CD8-positive, alpha-beta memory T cell (primary cell): ENCODE measurements at regions not wholly inside any gene's neighbourhood (a gene's known extent, or its start where the extent isn't known, plus 50 kb on each side); places are given as distances from the start of the nearest gene placed in this dataset.

Source experiments
- CTCF ChIA-PET: fragments of 350-600 bp; sonication (Branson Sonifier 250); formaldehyde crosslinking; loops from one replicate; lab custom pipeline; 2021; ENCODE audit warnings: antibody characterized with exemption; lab: Charles Lee
- POLR2A ChIA-PET: fragments of 350-600 bp; sonication (Branson Sonifier 250); formaldehyde crosslinking; loops from one replicate; lab custom pipeline; 2021; ENCODE audit warnings: antibody characterized with exemption; lab: Charles Lee
- DNase-seq, 5 donors: peaks; one replicate each; pipeline versions ENCODE4 v3.0.0 to v3.0.0-alpha.2; 2020 to 2022; ENCODE audit warnings: mixed read lengths in 1 of 5
- H3K27ac ChIP-seq: one replicate; pipeline ENCODE4 v1.7.0; 2013; ENCODE audit warnings: low read depth, mild to moderate bottlenecking, low read length, moderate library complexity
- H3K27me3 ChIP-seq: 2 replicates; pipeline ENCODE4 v1.7.0; 2013; ENCODE audit warnings: low read length, mild to moderate bottlenecking; ENCODE audit not compliant: insufficient read depth, poor library complexity, severe bottlenecking
- H3K36me3 ChIP-seq: 2 replicates; pipeline ENCODE4 v1.7.0; 2013; ENCODE audit warnings: mild to moderate bottlenecking, low read length, moderate library complexity; ENCODE audit not compliant: insufficient read depth
- H3K4me1 ChIP-seq: 2 replicates; pipeline ENCODE4 v1.7.0; 2013; ENCODE audit warnings: mild to moderate bottlenecking, low read length, moderate library complexity; ENCODE audit not compliant: insufficient read depth
- H3K4me3 ChIP-seq: 2 replicates; pipeline ENCODE4 v1.7.0; 2013; ENCODE audit warnings: mild to moderate bottlenecking, low read length
- H3K9me3 ChIP-seq: 2 replicates; pipeline ENCODE4 v1.7.0; 2013; ENCODE audit warnings: mild to moderate bottlenecking, low read length
- H3K27ac Mint-ChIP-seq, 8 donors: one replicate each; pipeline ENCODE4 v1.8.0; 2020 to 2021; ENCODE audit warnings: mixed read lengths in 8 of 8, mild to moderate bottlenecking in 6 of 8, inconsistent platforms in 3 of 8, moderate library complexity in 3 of 8
- H3K27me3 Mint-ChIP-seq, 2 donors: one replicate each; pipeline ENCODE4 v1.8.0; 2020 to 2021; ENCODE audit warnings: mixed read lengths in 2 of 2, mild to moderate bottlenecking in 1 of 2, moderate library complexity in 1 of 2
- H3K36me3 Mint-ChIP-seq, 3 donors: one replicate each; pipeline ENCODE4 v1.8.0; 2020 to 2021; ENCODE audit warnings: mixed read lengths in 3 of 3, inconsistent platforms in 1 of 3, mild to moderate bottlenecking in 1 of 3
- H3K4me1 Mint-ChIP-seq, 3 donors: one replicate each; pipeline ENCODE4 v1.8.0; 2020 to 2021; ENCODE audit warnings: mixed read lengths in 3 of 3, inconsistent platforms in 1 of 3, mild to moderate bottlenecking in 1 of 3
- H3K4me3 Mint-ChIP-seq, 7 donors: one replicate each; pipeline ENCODE4 v1.8.0; 2020 to 2021; ENCODE audit warnings: mixed read lengths in 7 of 7, mild to moderate bottlenecking in 6 of 7, moderate library complexity in 4 of 7, inconsistent platforms in 2 of 7
- H3K9me3 Mint-ChIP-seq, 5 donors: one replicate each; pipeline ENCODE4 v1.8.0; 2020 to 2022; ENCODE audit warnings: mixed read lengths in 5 of 5, mild to moderate bottlenecking in 3 of 5, moderate library complexity in 2 of 5, inconsistent platforms in 1 of 5

DNA sequence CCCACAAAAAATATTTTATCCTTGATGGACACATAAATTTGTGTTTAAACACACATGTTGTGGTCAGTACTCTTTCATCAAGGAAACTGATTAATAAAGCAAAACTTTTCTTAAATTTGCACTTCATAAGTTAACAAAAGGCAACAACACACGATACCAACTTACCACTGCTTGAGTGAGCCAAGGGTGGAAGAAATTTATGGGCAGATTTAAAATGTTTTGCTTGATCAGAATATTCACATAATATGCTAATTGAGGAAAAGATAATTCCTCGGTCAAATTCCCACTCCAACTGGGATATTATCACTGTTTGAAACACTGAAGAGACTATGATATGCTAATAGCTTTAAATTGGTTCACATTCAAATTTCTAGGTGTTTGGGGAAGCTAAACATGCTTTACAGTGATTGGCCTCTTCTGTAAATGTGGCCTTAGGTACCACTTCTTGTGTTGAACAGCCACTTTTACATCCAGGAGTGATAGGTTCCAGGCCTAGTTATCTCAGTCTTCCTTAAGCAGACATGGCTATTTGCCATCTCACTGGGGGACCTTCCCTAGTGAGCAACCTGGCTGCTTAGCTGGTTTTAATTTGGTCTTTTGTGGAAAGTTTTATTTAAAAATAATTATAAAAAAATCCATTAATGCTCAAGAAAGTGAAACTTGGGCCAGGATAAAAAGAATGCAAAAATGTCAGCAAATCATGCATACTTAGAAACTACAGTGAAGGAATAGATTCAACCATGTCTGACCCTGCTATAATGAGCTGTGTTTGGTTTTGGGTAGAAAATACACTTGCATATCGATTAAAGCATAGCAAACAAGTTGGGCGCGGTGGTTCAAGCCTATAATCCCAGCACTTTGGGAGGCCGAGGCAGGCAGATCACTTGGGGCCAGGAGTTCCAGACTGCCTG is 221.2 kb upstream of the MAP3K7 start:
- CTCF ChIA-PET = no interaction called here
- Mint-ChIP-seq H3K27ac (no peak overlapping the region), H3K9me3 (no peaks in the 10 kb centered on the region), H3K36me3 (no peaks in the 10 kb centered on the region), H3K4me1 (no peaks in the 10 kb centered on the region), H3K4me3 (no peak overlapping the region), H3K27me3 (peaks cover 0 to 1% of the 10 kb centered on the region in 2 donors)
- Histone ChIP-seq H3K36me3 (no peaks in the 10 kb centered on the region), H3K9me3 (no peaks in the 10 kb centered on the region), H3K27ac (no peak overlapping the region), H3K4me3 (no peak overlapping the region), H3K4me1 (no peaks in the 10 kb centered on the region), H3K27me3 (no peaks in the 10 kb centered on the region)
- no peak for DNase-seq
- POLR2A ChIA-PET = no interaction called here

DNA sequence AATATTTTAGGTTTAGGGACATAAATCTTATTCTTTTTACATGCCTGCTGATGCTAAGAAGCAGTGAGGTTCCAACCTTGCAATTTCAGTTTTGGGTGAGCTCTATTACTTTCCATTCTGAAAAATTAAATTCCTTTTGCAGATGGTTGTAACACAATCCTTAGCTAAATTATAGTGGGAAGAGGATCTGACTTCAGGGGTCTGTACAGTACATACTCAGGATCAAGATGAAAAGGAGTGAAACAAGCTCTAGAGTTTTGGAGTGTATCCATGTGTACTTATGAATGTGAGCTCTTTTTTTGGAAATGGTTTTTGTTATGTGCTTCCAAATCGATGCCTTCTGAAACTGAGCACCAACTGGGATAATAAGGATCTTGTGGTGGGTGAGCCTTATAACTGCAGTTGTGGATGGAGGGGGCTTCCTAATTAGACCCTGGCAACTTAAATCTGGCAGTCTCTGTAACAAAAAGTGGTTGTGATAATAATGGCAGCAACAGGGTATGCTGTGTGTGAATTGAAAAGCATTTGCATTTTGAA is 218.8 kb upstream of the MAP3K7 start:
- POLR2A ChIA-PET = no interaction called here
- Mint-ChIP-seq H3K4me3 (no peak overlapping the region), H3K4me1 (no peaks in the 10 kb centered on the region), H3K27ac (no peak overlapping the region), H3K9me3 (no peaks in the 10 kb centered on the region), H3K27me3 (peaks cover 1 to 2% of the 10 kb centered on the region in 2 donors), H3K36me3 (no peaks in the 10 kb centered on the region)
- no peaks in the 10 kb centered on the region for H3K9me3 ChIP-seq
- DNase-seq = no peak
- no peaks in the 10 kb centered on the region for H3K36me3 ChIP-seq
- CTCF ChIA-PET = no interaction called here
- H3K27ac ChIP-seq = no peak overlapping the region
- H3K4me3 ChIP-seq = no peak overlapping the region
- no peaks in the 10 kb centered on the region for H3K27me3 ChIP-seq
- no peaks in the 10 kb centered on the region for H3K4me1 ChIP-seq

DNA sequence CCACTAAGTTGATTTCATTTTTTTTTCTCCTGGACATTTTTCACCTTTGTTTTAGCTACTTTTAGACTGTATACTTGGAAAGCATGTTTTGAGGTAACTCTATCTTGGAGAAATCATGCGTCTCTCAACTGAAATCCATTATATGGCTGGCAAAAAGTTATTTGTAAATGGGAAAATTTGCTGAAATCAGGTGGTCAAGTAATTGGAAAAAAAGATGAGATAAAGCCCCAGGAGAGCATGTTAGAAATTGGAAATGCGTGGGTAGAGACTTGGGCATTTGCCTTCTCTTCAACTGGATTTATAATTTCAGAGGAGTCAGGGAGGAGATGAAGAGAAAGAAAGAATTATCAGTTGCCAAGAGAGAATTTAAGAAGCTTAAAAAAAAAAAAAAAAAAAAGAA is 217.1 kb upstream of the MAP3K7 start:
- Mint-ChIP-seq H3K4me1 (no peaks in the 10 kb centered on the region), H3K9me3 (no peaks in the 10 kb centered on the region), H3K36me3 (no peaks in the 10 kb centered on the region), H3K27me3 (peaks cover 1 to 2% of the 10 kb centered on the region in 2 donors), H3K27ac (no peak overlapping the region), H3K4me3 (no peak overlapping the region)
- CTCF ChIA-PET = no interaction called here
- Histone ChIP-seq H3K4me3 (no peak overlapping the region), H3K27me3 (no peaks in the 10 kb centered on the region), H3K36me3 (no peaks in the 10 kb centered on the region), H3K4me1 (no peaks in the 10 kb centered on the region), H3K9me3 (no peaks in the 10 kb centered on the region), H3K27ac (no peak overlapping the region)
- POLR2A ChIA-PET = no interaction called here
- no peak for DNase-seq

DNA sequence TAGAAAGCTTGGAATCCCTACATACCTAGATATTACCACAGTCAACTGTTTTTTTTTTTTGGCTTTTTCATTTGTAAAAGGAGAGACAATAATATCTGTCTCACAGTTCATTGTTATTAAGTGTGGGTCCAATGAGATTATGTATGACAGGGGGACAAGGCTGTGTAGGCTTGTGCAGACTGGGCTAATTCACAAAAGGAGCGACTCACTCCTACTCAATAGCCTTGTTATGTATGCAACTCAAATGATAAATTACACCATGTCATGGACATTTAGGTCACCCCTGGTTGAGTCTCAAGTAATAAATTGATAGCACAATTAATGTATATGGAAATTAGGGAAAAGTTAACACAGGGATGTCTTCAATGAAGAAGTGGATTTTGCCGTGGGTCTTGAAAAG is 208.2 kb upstream of the MAP3K7 start:
- ChIA-PET CTCF (no interaction called here), POLR2A (no interaction called here)
- Histone ChIP-seq H3K27me3 (no peaks in the 10 kb centered on the region), H3K27ac (no peak overlapping the region), H3K4me3 (no peak overlapping the region), H3K9me3 (no peaks in the 10 kb centered on the region), H3K36me3 (no peaks in the 10 kb centered on the region), H3K4me1 (no peaks in the 10 kb centered on the region)
- Mint-ChIP-seq H3K4me1 (no peaks in the 10 kb centered on the region), H3K4me3 (no peak overlapping the region), H3K27me3 (no peaks in the 10 kb centered on the region), H3K36me3 (no peaks in the 10 kb centered on the region), H3K9me3 (no peaks in the 10 kb centered on the region), H3K27ac (no peak overlapping the region)
- DNase-seq = no peak

DNA sequence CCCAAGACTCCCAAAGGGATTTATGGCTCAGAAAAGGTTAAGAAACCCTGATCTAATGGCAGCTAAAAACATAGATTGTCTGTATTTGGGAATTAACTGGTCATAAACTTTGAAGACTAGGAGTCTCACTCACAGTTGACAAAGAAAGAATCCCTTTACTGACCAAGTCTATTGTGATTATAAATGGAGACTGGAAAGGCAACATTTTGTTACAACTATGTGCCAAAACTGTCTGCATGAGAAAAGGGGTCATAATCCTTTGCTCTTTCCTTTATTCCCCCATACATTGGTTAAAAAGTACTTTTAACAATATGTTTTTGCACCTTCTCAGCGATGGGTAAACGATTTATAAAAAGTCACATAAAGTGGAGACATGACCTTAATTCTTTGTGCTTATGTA is 206.9 kb upstream of the MAP3K7 start:
- H3K4me1 ChIP-seq = no peaks in the 10 kb centered on the region
- Mint-ChIP-seq H3K27me3 (no peaks in the 10 kb centered on the region), H3K4me1 (no peaks in the 10 kb centered on the region), H3K36me3 (no peaks in the 10 kb centered on the region), H3K9me3 (no peaks in the 10 kb centered on the region), H3K27ac (no peak overlapping the region), H3K4me3 (no peak overlapping the region)
- no peak overlapping the region for H3K4me3 ChIP-seq
- H3K27me3 ChIP-seq = no peaks in the 10 kb centered on the region
- H3K9me3 ChIP-seq = no peaks in the 10 kb centered on the region
- CTCF ChIA-PET = no interaction called here
- DNase-seq = no peak
- H3K27ac ChIP-seq = no peak overlapping the region
- H3K36me3 ChIP-seq = no peaks in the 10 kb centered on the region
- POLR2A ChIA-PET = no interaction called here

DNA sequence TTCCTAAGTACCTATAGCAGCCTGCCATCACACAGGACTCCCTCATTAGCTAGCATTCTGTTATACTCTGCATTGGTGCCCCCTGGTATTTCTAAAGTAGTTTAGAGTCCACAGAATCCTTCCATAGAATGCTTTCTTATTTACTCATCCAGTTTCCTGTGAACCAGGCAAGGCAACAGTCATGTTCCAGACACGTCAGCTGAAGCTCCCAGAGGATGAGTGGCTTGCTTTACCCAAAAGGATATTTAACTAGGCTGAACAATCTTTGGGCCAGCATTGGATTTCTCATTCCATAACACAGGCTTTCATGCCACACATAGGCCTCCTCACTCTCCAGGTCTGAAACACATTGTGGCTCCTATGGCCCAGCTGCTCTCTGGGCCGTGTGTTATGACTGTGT is 203.8 kb upstream of the MAP3K7 start:
- H3K27ac Mint-ChIP-seq = no peak overlapping the region
- H3K36me3 Mint-ChIP-seq = no peaks in the 10 kb centered on the region
- Histone ChIP-seq H3K9me3 (no peaks in the 10 kb centered on the region), H3K4me1 (no peaks in the 10 kb centered on the region), H3K36me3 (no peaks in the 10 kb centered on the region), H3K27ac (no peak overlapping the region), H3K27me3 (no peaks in the 10 kb centered on the region), H3K4me3 (no peak overlapping the region)
- no peaks in the 10 kb centered on the region for H3K9me3 Mint-ChIP-seq
- ChIA-PET CTCF (no interaction called here), POLR2A (no interaction called here)
- no peak for DNase-seq
- H3K4me3 Mint-ChIP-seq = no peak overlapping the region
- H3K27me3 Mint-ChIP-seq = peaks cover 2 to 4% of the 10 kb centered on the region in 2 donors
- H3K4me1 Mint-ChIP-seq = no peaks in the 10 kb centered on the region

DNA sequence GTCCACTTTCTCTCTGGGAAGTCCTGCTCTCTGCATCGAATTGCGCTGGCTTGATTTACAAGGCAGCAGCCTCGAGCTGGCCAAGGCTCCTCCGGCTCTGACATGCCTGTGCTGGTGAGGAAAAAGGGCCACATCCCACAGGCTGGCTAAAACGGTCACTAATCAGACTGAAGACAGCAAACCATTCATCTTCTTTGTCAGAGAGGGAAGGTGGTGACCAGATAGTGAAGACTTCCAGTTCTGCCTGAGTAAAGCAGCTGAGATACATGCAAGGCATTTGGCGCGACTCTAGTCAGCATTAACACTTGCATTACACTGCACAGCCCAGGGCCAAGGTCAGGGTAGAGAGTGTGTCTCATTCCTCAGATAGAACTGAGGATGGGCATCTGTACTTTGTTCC is 203.2 kb upstream of the MAP3K7 start:
- no peaks in the 10 kb centered on the region for H3K4me1 ChIP-seq
- Mint-ChIP-seq H3K4me3 (no peak overlapping the region), H3K36me3 (no peaks in the 10 kb centered on the region), H3K27me3 (peaks cover 2 to 4% of the 10 kb centered on the region in 2 donors), H3K4me1 (no peaks in the 10 kb centered on the region), H3K9me3 (no peaks in the 10 kb centered on the region), H3K27ac (no peak overlapping the region)
- POLR2A ChIA-PET = no interaction called here
- no peaks in the 10 kb centered on the region for H3K27me3 ChIP-seq
- CTCF ChIA-PET = no interaction called here
- no peaks in the 10 kb centered on the region for H3K36me3 ChIP-seq
- H3K27ac ChIP-seq = no peak overlapping the region
- H3K4me3 ChIP-seq = no peak overlapping the region
- no peak for DNase-seq
- no peaks in the 10 kb centered on the region for H3K9me3 ChIP-seq

DNA sequence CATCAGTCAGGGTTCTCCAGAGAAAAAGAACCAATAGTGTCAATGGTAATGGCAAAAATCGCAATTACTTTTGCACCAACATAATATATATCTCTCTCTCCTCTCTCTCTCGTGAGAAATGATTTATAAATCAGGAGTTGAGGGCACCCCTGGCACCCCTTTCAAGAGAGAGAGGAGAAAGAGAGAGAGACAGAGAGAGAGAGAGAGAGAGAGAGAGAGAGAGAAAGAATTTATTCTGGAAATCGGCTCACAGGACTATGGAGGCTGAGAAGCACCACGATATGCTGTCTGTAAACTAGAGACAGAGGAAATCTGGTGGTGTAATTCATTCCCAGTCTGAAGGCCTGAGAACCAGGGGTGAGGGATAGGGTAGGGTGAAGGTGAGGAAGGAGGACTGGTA is 201.9 kb upstream of the MAP3K7 start:
- no peaks in the 10 kb centered on the region for H3K4me1 Mint-ChIP-seq
- no peak overlapping the region for H3K27ac Mint-ChIP-seq
- H3K4me3 Mint-ChIP-seq = no peak overlapping the region
- peaks cover 2 to 4% of the 10 kb centered on the region in 2 donors for H3K27me3 Mint-ChIP-seq
- H3K36me3 ChIP-seq = no peaks in the 10 kb centered on the region
- CTCF ChIA-PET = no interaction called here
- no peak for DNase-seq
- H3K27ac ChIP-seq = no peak overlapping the region
- no peaks in the 10 kb centered on the region for H3K27me3 ChIP-seq
- no peaks in the 10 kb centered on the region for H3K9me3 Mint-ChIP-seq
- H3K9me3 ChIP-seq = no peaks in the 10 kb centered on the region
- no peak overlapping the region for H3K4me3 ChIP-seq
- POLR2A ChIA-PET = no interaction called here
- H3K4me1 ChIP-seq = no peaks in the 10 kb centered on the region
- no peaks in the 10 kb centered on the region for H3K36me3 Mint-ChIP-seq
